Nucleus accumbens (tissue), 56 donors: ENCODE measurements at regions not wholly inside any gene's neighbourhood (a gene's known extent, or its start where the extent isn't known, plus 50 kb on each side); places are given as distances from the start of the nearest gene placed in this dataset.
A peak's percentile ranks its signal among the peaks of the same experiment; 100 is the strongest.
"Not testable (repeated sequence)": the region's sequence is repeated elsewhere in the genome, so short reads cannot be mapped to it uniquely, and the experiment has no call there.

Experiments used
- DNase-seq, 56 donors: peaks; one replicate each; lab custom pipeline; 2025; lab: John Stamatoyannopoulos, UW

- DNase-seq = no peak
These were observed 256.3 kb upstream of the MINDY3 start for GRCh38 chr10:16116404-16117304.

GRCh38 chr10:16117305-16117695, 257.0 kb upstream of the MINDY3 start:
- no peak for DNase-seq

GRCh38 chr10:16119445-16119844, 259.1 kb upstream of the MINDY3 start:
- DNase-seq = no peak

GRCh38 chr10:16120563-16120962, 260.3 kb upstream of the MINDY3 start:
- no peak for DNase-seq

GRCh38 chr10:16141499-16141898, 281.2 kb upstream of the MINDY3 start:
- no peak for DNase-seq

- DNase-seq = no peak
These were observed 286.7 kb upstream of the MINDY3 start for GRCh38 chr10:16146993-16147392.

GRCh38 chr10:16155834-16156233, 281.0 kb upstream of the PTER start:
- no peak for DNase-seq

GRCh38 chr10:16156681-16157080, 280.1 kb upstream of the PTER start:
- DNase-seq = no peak

GRCh38 chr10:16165067-16165466, 271.7 kb upstream of the PTER start:
- DNase-seq = not testable (repeated sequence)

- no peak for DNase-seq
These were observed 254.7 kb upstream of the PTER start for GRCh38 chr10:16182144-16182543.

GRCh38 chr10:16182688-16183087, 254.1 kb upstream of the PTER start:
- peak in 4 of 56 donors; percentile 2 to 43 (median 4) for DNase-seq

- no peak for DNase-seq
These were observed 252.7 kb upstream of the PTER start for GRCh38 chr10:16184096-16184597.

GRCh38 chr10:16184906-16185305, 251.9 kb upstream of the PTER start:
- DNase-seq = no peak

- DNase-seq = no peak
These were observed 250.2 kb upstream of the PTER start for GRCh38 chr10:16186564-16186963.

- DNase-seq = no peak
These were observed 249.6 kb upstream of the PTER start for GRCh38 chr10:16187161-16187560.

- no peak for DNase-seq
These were observed 244.5 kb upstream of the PTER start for GRCh38 chr10:16192337-16192736.

GRCh38 chr10:16193241-16193640, 243.6 kb upstream of the PTER start:
- DNase-seq = no peak

- no peak for DNase-seq
These were observed 241.5 kb upstream of the PTER start for GRCh38 chr10:16195178-16195769.

- DNase-seq = no peak
These were observed 240.9 kb upstream of the PTER start for GRCh38 chr10:16195894-16196293.

- DNase-seq = no peak
These were observed 237.6 kb upstream of the PTER start for GRCh38 chr10:16199216-16199615.

- DNase-seq = not testable (repeated sequence)
These were observed 213.2 kb upstream of the PTER start for GRCh38 chr10:16223618-16224017.

- no peak for DNase-seq
These were observed 209.1 kb upstream of the PTER start for GRCh38 chr10:16227674-16228073.
